GM23338 (cell line): ENCODE measurements at regions not wholly inside any gene's neighbourhood (a gene's known extent, or its start where the extent isn't known, plus 50 kb on each side); places are given as distances from the start of the nearest gene placed in this dataset.

Experiments
- ATAC-seq: fragments of 200-7000 bp; cut with Tn5 transposase; 3 replicates; pipeline ENCODE4 v1.9.1; 2020
- DNase-seq: peaks from one replicate; pipeline ENCODE4 v3.0.0-alpha.2; 2015; ENCODE audit warnings: low spot score
- H2AFZ ChIP-seq: fragments of 200-600 bp; sonication (generic); 2 replicates; pipeline ENCODE4 v1.8.0; 2016; ENCODE audit warnings: antibody characterized with exemption, mild to moderate bottlenecking, moderate library complexity
- H3F3A ChIP-seq: fragments of 200-600 bp; sonication (generic); replicated peaks from 2 replicates; pipeline ENCODE4 v1.8.0; 2017; ENCODE audit warnings: antibody characterized with exemption, mixed run types, low read depth
- H3K27ac ChIP-seq: fragments of 200-600 bp; sonication (generic); 2 replicates; pipeline ENCODE4 v1.6.1; 2016; ENCODE audit warnings: low read depth
- H3K27me3 ChIP-seq: fragments of 200-600 bp; sonication (generic); 2 replicates; pipeline ENCODE4 v1.8.0; 2016; ENCODE audit warnings: mild to moderate bottlenecking, mixed run types, moderate library complexity; ENCODE audit not compliant: insufficient read depth
- H3K36me3 ChIP-seq: fragments of 200-600 bp; sonication (generic); 2 replicates; pipeline ENCODE4 v1.8.0; 2016; ENCODE audit warnings: mild to moderate bottlenecking; ENCODE audit not compliant: insufficient read depth
- H3K4me1 ChIP-seq: fragments of 200-600 bp; sonication (generic); 2 replicates; pipeline ENCODE4 v1.8.0; 2016; ENCODE audit warnings: mild to moderate bottlenecking, moderate library complexity; ENCODE audit not compliant: insufficient read depth
- H3K4me2 ChIP-seq: fragments of 200-600 bp; sonication (generic); 2 replicates; pipeline ENCODE4 v1.7.1; 2017; ENCODE audit warnings: mixed run types
- H3K4me3 ChIP-seq: fragments of 200-600 bp; sonication (generic); 2 replicates; pipeline ENCODE4 v1.6.1; 2016; ENCODE audit warnings: mixed run types
- H3K79me2 ChIP-seq: fragments of 200-600 bp; sonication (generic); replicated peaks from 2 replicates; pipeline ENCODE4 v1.8.0; 2017; ENCODE audit warnings: mild to moderate bottlenecking; ENCODE audit not compliant: insufficient read depth
- H3K9me2 ChIP-seq: fragments of 200-600 bp; sonication (generic); 2 replicates; pipeline ENCODE4 v1.8.0; 2017; ENCODE audit not compliant: insufficient read depth
- H4K20me1 ChIP-seq: fragments of 200-600 bp; sonication (generic); replicated peaks from 2 replicates; pipeline ENCODE4 v1.8.0; 2017; ENCODE audit warnings: mild to moderate bottlenecking; ENCODE audit not compliant: insufficient read depth
- H3K27ac Mint-ChIP-seq: 2 replicates; pipeline ENCODE4 v1.8.0; 2020; ENCODE audit warnings: inconsistent platforms, mild to moderate bottlenecking, moderate library complexity, mixed read lengths
- H3K27me3 Mint-ChIP-seq: 3 replicates; pipeline ENCODE4 v1.8.0; 2022; ENCODE audit warnings: low read depth, mild to moderate bottlenecking, moderate library complexity, mixed read lengths, inconsistent platforms; ENCODE audit not compliant: insufficient read depth, poor library complexity
- H3K36me3 Mint-ChIP-seq: 3 replicates; pipeline ENCODE4 v1.8.0; 2021; ENCODE audit warnings: low read depth, mild to moderate bottlenecking, inconsistent platforms, moderate library complexity, mixed read lengths
- H3K4me1 Mint-ChIP-seq: 3 replicates; pipeline ENCODE4 v1.8.0; 2020; ENCODE audit warnings: mild to moderate bottlenecking, inconsistent platforms, mixed read lengths
- H3K4me3 Mint-ChIP-seq: 3 replicates; pipeline ENCODE4 v1.8.0; 2021; ENCODE audit warnings: moderate library complexity, mild to moderate bottlenecking, inconsistent platforms, mixed read lengths
- H3K9me3 Mint-ChIP-seq: 3 replicates; pipeline ENCODE4 v1.8.0; 2020; ENCODE audit warnings: moderate library complexity, mild to moderate bottlenecking, inconsistent platforms, mixed read lengths
- CREB1 ChIP-seq: fragments of 250-450 bp; sonication (Bioruptor Pico); IDR thresholded peaks from 2 replicates; pipeline ENCODE4 v1.5.0; 2020; ENCODE audit warnings: low read depth, mild to moderate bottlenecking, moderate library complexity
- ETS1 ChIP-seq: IDR thresholded peaks from 2 replicates; pipeline ENCODE4 v1.6.1; 2016; ENCODE audit warnings: antibody characterized with exemption
- EZH2 ChIP-seq: fragments of 200-600 bp; sonication (generic); IDR thresholded peaks from one replicate; pipeline ENCODE4 v1.8.0; 2017; ENCODE audit warnings: antibody characterized with exemption, mild to moderate bottlenecking, low read depth; ENCODE audit not compliant: unreplicated experiment
- EZH2phosphoT487 ChIP-seq: fragments of 200-600 bp; sonication (generic); IDR thresholded peaks from one replicate; pipeline ENCODE4 v1.8.1; 2018; ENCODE audit warnings: antibody characterized with exemption; ENCODE audit not compliant: unreplicated experiment
- JUNB ChIP-seq: IDR thresholded peaks from one replicate; pipeline ENCODE4 v1.6.1; 2016; ENCODE audit warnings: antibody characterized with exemption; ENCODE audit not compliant: unreplicated experiment
- NANOG ChIP-seq: IDR thresholded peaks from 2 replicates; pipeline ENCODE4 v1.6.1; 2016; ENCODE audit warnings: antibody characterized with exemption, borderline replicate concordance
- POLR2AphosphoS5 ChIP-seq: IDR thresholded peaks from 2 replicates; pipeline ENCODE4 v1.6.1; 2016; ENCODE audit warnings: antibody characterized with exemption, low read depth
- STAT1 ChIP-seq: IDR thresholded peaks from one replicate; pipeline ENCODE4 v1.6.1; 2016; ENCODE audit warnings: antibody characterized with exemption; ENCODE audit not compliant: unreplicated experiment
- ZNF114 ChIP-seq: fragments of 250-450 bp; sonication (Bioruptor Pico); IDR thresholded peaks from 2 replicates; pipeline ENCODE4 v1.5.0; 2020; ENCODE audit warnings: mild to moderate bottlenecking, moderate library complexity
- ZNF331 ChIP-seq: fragments of 250-450 bp; sonication (Bioruptor Pico); IDR thresholded peaks from 2 replicates; pipeline ENCODE4 v1.5.0; 2020; ENCODE audit warnings: low read depth, mild to moderate bottlenecking, moderate library complexity
- ZNF462 ChIP-seq: fragments of 250-450 bp; sonication (Bioruptor Pico); IDR thresholded peaks from 2 replicates; pipeline ENCODE4 v1.5.0; 2020; ENCODE audit warnings: mild to moderate bottlenecking, moderate library complexity
- TF ChIP-seq, protein P1 (sequence below), 2 experiments: fragments of 200-600 bp in 1 of 2; sonication (generic) in 1 of 2; conservative IDR thresholded peaks; 2 replicates each; pipeline versions ENCODE4 v1.5.1 to v1.6.1; 2016 to 2017; ENCODE audit warnings: antibody characterized with exemption in 2 of 2, low read depth in 2 of 2, mild to moderate bottlenecking in 2 of 2, moderate library complexity in 1 of 2
- TF ChIP-seq, protein P2 (sequence below): IDR thresholded peaks from one replicate; pipeline ENCODE4 v1.6.1; 2018; ENCODE audit warnings: antibody characterized with exemption; ENCODE audit not compliant: unreplicated experiment

- H3K4me1 Mint-ChIP-seq = no peaks in the 10 kb centered on the region
- no peak overlapping the region for H2AFZ ChIP-seq
- ATAC-seq (no peak), DNase-seq (no peak)
- no peaks in the 10 kb centered on the region for H3K36me3 ChIP-seq
- H3K9me3 Mint-ChIP-seq = no peaks in the 10 kb centered on the region; the same call in 1 of the 3 replicates
- H3F3A ChIP-seq = no peaks in the 10 kb centered on the region
- no peaks in the 10 kb centered on the region for H3K27me3 ChIP-seq
- H3K27ac ChIP-seq = no peak overlapping the region
- no peak overlapping the region for H3K4me3 ChIP-seq
- no peaks in the 10 kb centered on the region for H3K79me2 ChIP-seq
- H4K20me1 ChIP-seq = no peaks in the 10 kb centered on the region
- H3K27ac Mint-ChIP-seq = no peak overlapping the region
- H3K4me2 ChIP-seq = no peak overlapping the region
- peaks cover 22% of the 10 kb centered on the region for H3K9me2 ChIP-seq
- no peaks in the 10 kb centered on the region for H3K4me1 ChIP-seq
- H3K27me3 Mint-ChIP-seq = no peaks in the 10 kb centered on the region
- H3K4me3 Mint-ChIP-seq = no peak overlapping the region
- TF ChIP-seq ZNF114 (CRISPR knock-in tag) (no peak), EZH2phosphoT487 (no peak), ETS1 (no peak), NANOG (no peak), ZNF331 (CRISPR knock-in tag) (no peak), STAT1 (no peak), ZNF462 (CRISPR knock-in tag) (no peak), CREB1 (no peak), JUNB (no peak), EZH2 (no peak), POLR2AphosphoS5 (no peak)
- TF ChIP-seq, protein P1, sequence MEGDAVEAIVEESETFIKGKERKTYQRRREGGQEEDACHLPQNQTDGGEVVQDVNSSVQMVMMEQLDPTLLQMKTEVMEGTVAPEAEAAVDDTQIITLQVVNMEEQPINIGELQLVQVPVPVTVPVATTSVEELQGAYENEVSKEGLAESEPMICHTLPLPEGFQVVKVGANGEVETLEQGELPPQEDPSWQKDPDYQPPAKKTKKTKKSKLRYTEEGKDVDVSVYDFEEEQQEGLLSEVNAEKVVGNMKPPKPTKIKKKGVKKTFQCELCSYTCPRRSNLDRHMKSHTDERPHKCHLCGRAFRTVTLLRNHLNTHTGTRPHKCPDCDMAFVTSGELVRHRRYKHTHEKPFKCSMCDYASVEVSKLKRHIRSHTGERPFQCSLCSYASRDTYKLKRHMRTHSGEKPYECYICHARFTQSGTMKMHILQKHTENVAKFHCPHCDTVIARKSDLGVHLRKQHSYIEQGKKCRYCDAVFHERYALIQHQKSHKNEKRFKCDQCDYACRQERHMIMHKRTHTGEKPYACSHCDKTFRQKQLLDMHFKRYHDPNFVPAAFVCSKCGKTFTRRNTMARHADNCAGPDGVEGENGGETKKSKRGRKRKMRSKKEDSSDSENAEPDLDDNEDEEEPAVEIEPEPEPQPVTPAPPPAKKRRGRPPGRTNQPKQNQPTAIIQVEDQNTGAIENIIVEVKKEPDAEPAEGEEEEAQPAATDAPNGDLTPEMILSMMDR (conservative IDR thresholded peaks at IDR 0.05; ENCODE audit: low read depth in 2 of 2) = no peak
- TF ChIP-seq, protein P2, sequence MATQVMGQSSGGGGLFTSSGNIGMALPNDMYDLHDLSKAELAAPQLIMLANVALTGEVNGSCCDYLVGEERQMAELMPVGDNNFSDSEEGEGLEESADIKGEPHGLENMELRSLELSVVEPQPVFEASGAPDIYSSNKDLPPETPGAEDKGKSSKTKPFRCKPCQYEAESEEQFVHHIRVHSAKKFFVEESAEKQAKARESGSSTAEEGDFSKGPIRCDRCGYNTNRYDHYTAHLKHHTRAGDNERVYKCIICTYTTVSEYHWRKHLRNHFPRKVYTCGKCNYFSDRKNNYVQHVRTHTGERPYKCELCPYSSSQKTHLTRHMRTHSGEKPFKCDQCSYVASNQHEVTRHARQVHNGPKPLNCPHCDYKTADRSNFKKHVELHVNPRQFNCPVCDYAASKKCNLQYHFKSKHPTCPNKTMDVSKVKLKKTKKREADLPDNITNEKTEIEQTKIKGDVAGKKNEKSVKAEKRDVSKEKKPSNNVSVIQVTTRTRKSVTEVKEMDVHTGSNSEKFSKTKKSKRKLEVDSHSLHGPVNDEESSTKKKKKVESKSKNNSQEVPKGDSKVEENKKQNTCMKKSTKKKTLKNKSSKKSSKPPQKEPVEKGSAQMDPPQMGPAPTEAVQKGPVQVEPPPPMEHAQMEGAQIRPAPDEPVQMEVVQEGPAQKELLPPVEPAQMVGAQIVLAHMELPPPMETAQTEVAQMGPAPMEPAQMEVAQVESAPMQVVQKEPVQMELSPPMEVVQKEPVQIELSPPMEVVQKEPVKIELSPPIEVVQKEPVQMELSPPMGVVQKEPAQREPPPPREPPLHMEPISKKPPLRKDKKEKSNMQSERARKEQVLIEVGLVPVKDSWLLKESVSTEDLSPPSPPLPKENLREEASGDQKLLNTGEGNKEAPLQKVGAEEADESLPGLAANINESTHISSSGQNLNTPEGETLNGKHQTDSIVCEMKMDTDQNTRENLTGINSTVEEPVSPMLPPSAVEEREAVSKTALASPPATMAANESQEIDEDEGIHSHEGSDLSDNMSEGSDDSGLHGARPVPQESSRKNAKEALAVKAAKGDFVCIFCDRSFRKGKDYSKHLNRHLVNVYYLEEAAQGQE = no peak
- no peaks in the 10 kb centered on the region for H3K36me3 Mint-ChIP-seq
These were observed 436.2 kb downstream of the CCDC91 start for GRCh38 chr12:28626504-28626903.
